ENCODE measurements at regions not wholly inside any gene's neighbourhood (a gene's known extent, or its start where the extent isn't known, plus 50 kb on each side); places are given as distances from the start of the nearest gene placed in this dataset.
A peak's percentile ranks its signal among the peaks of the same experiment; 100 is the strongest.
"Not testable (repeated sequence)": the region's sequence is repeated elsewhere in the genome, so short reads cannot be mapped to it uniquely, and the experiment has no call there.

DNA sequence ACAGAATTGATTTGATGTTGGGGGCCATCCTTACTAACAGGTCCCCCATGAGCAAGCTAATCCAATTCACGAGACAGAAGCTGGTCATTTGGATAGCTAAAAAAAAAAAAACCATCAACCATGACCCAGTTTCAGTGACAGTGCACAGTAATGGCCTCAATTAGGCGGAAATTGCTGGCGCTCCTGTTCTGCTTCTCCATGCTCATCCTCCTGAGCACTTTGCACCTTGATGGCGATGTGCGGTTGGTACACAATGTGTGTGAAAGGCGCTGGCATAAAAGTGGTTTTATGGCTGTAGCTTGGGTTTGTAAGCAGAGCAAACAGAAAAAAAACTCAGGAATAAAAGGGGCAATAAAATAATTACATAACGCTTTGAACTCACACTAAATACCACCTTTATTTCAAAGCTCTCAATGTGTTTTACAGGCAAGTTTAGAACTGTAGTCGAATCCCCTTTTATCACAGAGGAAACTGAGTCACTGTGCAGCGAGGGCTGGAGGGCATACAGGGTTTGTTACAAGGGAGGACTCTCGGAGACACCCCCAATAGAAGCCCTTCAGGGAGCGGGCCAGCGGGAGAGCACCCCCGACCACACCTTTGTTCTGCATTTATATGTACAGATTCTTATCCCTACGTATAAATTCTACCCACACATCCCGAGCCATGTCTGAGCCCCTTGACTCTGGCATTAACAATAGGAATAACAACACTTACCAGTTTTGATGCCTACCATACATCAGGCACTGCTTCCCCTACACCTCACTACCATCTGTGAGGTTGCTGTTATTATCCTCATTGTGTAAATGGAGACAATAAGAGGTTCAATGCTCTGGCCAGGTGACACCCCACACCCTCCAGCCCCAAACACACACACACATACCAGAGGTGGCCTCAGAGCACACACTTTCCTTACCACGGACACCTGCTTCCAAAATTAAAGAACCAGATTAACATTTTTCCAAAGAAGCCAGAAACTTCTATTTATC is 213.5 kb upstream of the IRF2BP2 start:
- Histone ChIP-seq H3K27me3 (no peaks in the 10 kb centered on the region), H3K27ac (no peak overlapping the region), H3K4me1 (no peaks in the 10 kb centered on the region), H3K4me3 (no peak overlapping the region), H3K4me2 (no peak overlapping the region), H4K20me1 (no peaks in the 10 kb centered on the region), H3K36me3 (no peaks in the 10 kb centered on the region), H3K9ac (no peak overlapping the region), H3K9me3 (no peaks in the 10 kb centered on the region)
- TF ChIP-seq Cebpa-rat (IDR thresholded peaks at IDR 0.05) = no peak

DNA sequence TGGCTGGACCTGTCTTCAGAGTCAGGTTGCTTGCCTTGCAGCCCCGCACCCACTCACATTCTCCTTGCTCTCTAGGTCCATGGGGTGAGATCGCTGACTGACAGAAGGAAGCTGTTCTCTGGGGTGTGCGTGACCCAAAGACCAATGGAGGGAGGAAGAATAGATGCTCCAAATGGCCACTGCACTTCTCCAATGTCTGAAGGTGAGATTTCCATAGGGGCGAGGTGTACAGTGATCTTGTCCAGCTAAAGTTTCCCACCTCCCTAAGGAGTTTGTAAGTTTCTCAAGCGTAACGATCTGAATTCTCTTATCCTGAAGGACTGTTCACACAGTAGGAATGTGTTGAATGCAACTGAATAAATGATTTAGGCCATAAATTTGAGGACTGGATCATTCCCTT is 211.9 kb upstream of the IRF2BP2 start:
- TF ChIP-seq Cebpa-rat (IDR thresholded peaks at IDR 0.05) = no peak
- H3K27ac ChIP-seq = no peak overlapping the region
- H3K9me3 ChIP-seq = no peaks in the 10 kb centered on the region
- no peak overlapping the region for H3K4me3 ChIP-seq
- H3K27me3 ChIP-seq = no peaks in the 10 kb centered on the region
- no peaks in the 10 kb centered on the region for H3K4me1 ChIP-seq
- H3K4me2 ChIP-seq = no peak overlapping the region
- H3K36me3 ChIP-seq = no peaks in the 10 kb centered on the region
- H4K20me1 ChIP-seq = no peaks in the 10 kb centered on the region
- H3K9ac ChIP-seq = no peak overlapping the region

DNA sequence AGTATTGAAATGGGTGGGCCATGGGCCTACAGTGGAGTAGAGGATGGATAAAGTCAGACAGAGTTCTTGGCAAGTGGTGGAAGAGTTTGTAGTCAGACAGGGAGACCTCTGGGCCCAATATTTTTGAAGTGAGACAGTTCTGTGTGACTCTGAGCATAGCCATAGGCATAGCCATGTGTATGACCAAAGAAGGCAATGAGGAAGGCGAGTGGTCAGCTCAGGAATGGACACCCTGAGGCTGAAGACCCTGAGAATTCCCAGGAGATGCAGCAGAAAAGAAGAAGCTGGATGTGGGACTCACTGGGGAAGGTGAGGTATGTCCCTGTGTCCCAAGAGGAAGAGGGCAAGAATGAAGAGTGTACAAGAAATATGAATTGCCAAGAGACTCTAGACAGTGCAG is 210.6 kb upstream of the IRF2BP2 start:
- no peaks in the 10 kb centered on the region for H3K9me3 ChIP-seq
- no peak overlapping the region for H3K4me3 ChIP-seq
- TF ChIP-seq Cebpa-rat (IDR thresholded peaks at IDR 0.05) = no peak
- no peaks in the 10 kb centered on the region for H3K36me3 ChIP-seq
- H4K20me1 ChIP-seq = no peaks in the 10 kb centered on the region
- H3K9ac ChIP-seq = no peak overlapping the region
- no peak overlapping the region for H3K27ac ChIP-seq
- H3K4me2 ChIP-seq = no peak overlapping the region
- H3K27me3 ChIP-seq = no peaks in the 10 kb centered on the region
- peaks cover 3% of the 10 kb centered on the region; the same call in 1 of the 2 replicates for H3K4me1 ChIP-seq

DNA sequence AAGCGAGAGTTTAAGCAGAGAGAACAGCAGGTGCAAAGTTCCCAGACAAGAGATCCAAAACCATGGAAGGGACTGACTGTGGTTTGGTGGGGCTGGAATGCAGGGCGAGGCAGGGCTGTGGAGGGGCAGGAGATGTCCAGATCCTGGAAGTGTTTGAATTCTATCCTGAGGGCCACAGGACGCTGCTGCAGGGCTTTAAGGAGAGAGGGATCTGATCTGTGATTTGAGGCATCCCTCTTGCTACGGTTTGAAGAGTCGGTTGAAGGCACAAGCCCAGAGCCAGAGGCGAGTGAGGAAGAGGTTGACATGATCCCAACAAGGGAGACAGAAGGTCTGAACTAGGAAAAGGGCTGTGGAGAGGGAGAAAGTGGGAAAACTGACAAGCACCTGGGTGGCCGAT is 209.9 kb upstream of the IRF2BP2 start:
- H3K27me3 ChIP-seq, H3K9ac ChIP-seq, H3K4me3 ChIP-seq, H3K4me2 ChIP-seq, H4K20me1 ChIP-seq, H3K27ac ChIP-seq, H3K9me3 ChIP-seq, H3K36me3 ChIP-seq, H3K4me1 ChIP-seq: not testable (repeated sequence)

GRCh38 chr1:234818040-234818387 is 208.0 kb upstream of the IRF2BP2 start:
- not testable (repeated sequence) for H3K4me1 ChIP-seq, H3K9ac ChIP-seq, H3K27me3 ChIP-seq, H3K27ac ChIP-seq, H3K4me3 ChIP-seq, H3K36me3 ChIP-seq, H3K9me3 ChIP-seq, H4K20me1 ChIP-seq, H3K4me2 ChIP-seq

DNA sequence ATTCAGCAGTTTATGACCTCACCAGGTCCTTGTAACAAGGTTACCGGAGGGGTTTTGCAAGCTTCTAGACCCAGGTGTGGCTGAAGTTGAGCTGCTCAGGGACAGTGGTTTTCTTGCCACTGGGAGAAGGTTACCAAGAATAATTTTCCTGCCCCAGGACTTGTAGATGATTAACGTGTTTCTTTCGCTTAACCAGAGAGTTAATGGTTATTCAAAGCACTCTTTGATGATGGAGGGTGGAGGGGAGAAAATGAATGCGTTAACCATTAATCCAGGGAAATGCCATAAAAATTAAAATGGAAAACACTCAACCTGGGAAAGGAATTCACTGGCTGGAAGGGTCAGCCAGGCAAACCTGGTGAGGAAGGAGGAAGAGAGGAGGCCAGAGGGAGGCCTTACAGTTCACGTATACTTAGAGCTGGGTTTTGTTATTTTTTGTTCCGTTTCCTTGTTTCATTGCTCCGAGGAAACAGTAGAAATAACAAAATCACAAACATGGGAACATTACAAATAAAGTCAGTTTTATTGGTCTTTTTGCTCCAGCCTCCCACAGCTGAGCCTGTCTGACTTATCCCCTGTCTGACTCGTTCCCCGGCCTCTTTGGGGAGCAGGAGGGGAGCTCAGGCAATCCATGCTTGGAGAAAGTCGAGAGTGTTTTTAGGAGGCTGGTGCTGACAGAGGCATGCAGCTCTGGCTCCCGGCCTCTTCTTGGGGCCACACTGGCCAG is 207.5 kb upstream of the IRF2BP2 start:
- H3K27ac ChIP-seq, H3K4me1 ChIP-seq, H3K9ac ChIP-seq, H3K9me3 ChIP-seq, H3K36me3 ChIP-seq, H3K4me3 ChIP-seq, H3K27me3 ChIP-seq, H4K20me1 ChIP-seq, H3K4me2 ChIP-seq: not testable (repeated sequence)

GRCh38 chr1:234816864-234817263 is 206.9 kb upstream of the IRF2BP2 start:
- H3K27ac ChIP-seq, H3K9ac ChIP-seq, H4K20me1 ChIP-seq, H3K9me3 ChIP-seq, H3K4me2 ChIP-seq, H3K4me3 ChIP-seq, H3K36me3 ChIP-seq, H3K4me1 ChIP-seq, H3K27me3 ChIP-seq: not testable (repeated sequence)

GRCh38 chr1:234816186-234816851 is 206.3 kb upstream of the IRF2BP2 start:
- not testable (repeated sequence) for H3K27me3 ChIP-seq, H3K4me2 ChIP-seq, H3K9me3 ChIP-seq, H3K27ac ChIP-seq, H3K36me3 ChIP-seq, H3K9ac ChIP-seq, H3K4me3 ChIP-seq, H4K20me1 ChIP-seq
- peaks cover 14% of the 10 kb centered on the region; the same call in 1 of the 2 replicates for H3K4me1 ChIP-seq

DNA sequence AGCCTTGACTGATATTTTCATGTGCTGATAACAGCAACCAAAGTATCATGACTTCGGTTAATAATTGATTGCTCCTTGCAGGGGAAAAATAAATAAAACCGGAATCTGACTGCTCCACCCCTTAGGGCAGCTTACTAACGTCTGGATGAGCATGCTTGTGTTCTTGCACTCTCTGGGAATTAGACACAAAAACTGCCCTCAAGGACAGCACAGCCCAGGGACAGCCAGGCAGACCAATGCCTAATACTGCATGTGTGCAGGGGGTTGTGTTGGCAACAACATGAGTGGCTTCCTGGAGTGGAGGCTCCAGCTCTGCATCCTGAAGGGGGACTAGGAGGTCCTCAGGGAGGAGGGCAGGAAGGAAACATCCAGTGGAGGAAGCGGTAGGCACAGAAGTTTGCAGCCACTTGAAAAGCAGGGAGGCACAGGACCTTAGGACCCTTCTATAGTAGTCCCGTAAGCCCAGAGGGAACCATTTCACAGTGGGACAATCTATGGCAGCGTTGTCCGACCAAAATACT is 205.4 kb upstream of the IRF2BP2 start:
- H3K4me2 ChIP-seq = peak overlapping the region; percentile 55
- H3K36me3 ChIP-seq, H3K4me3 ChIP-seq, H3K27me3 ChIP-seq, H3K27ac ChIP-seq, H4K20me1 ChIP-seq, H3K9me3 ChIP-seq, H3K9ac ChIP-seq: not testable (repeated sequence)
- peaks cover 17% of the 10 kb centered on the region; the same call in 1 of the 2 replicates for H3K4me1 ChIP-seq

GRCh38 chr1:234814235-234814634 is 204.3 kb upstream of the IRF2BP2 start:
- H4K20me1 ChIP-seq, H3K4me2 ChIP-seq, H3K4me3 ChIP-seq, H3K36me3 ChIP-seq, H3K27ac ChIP-seq, H3K27me3 ChIP-seq, H3K9ac ChIP-seq, H3K9me3 ChIP-seq: not testable (repeated sequence)
- peaks cover 22% of the 10 kb centered on the region for H3K4me1 ChIP-seq

DNA sequence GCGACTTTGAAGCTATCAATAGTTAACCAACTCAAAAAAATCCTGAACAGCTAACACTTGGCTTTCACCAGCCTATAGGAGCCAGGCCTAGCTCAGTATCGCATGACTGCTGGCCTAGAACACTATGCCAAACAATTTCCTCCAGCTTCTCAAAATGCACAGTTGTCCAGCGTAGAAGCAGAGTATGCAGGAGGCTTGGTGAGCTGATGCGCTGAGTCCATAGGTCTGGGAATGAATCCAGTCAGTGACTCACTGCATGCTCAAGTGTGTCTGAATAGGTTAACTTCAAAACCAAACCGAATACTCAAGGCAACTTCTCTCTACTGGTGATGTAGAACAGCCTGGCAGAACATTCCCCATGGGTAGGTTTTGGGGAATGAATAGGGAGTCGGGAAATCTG is 201.8 kb upstream of the IRF2BP2 start:
- H3K4me1 ChIP-seq = peaks cover 22% of the 10 kb centered on the region
- H3K4me2 ChIP-seq = not testable (repeated sequence)

GRCh38 chr1:234810726-234811125 is 200.7 kb upstream of the IRF2BP2 start:
- not testable (repeated sequence) for H3K9ac ChIP-seq, H3K27me3 ChIP-seq, H3K36me3 ChIP-seq, H3K4me2 ChIP-seq, H4K20me1 ChIP-seq, H3K9me3 ChIP-seq, H3K27ac ChIP-seq, H3K4me3 ChIP-seq
- peaks cover 21% of the 10 kb centered on the region for H3K4me1 ChIP-seq

More for the DNA sequence above, 201.8 kb upstream of the IRF2BP2 start:
- not testable (repeated sequence) for H3K9ac ChIP-seq, H3K4me3 ChIP-seq, H3K27ac ChIP-seq, H4K20me1 ChIP-seq, H3K36me3 ChIP-seq, H3K27me3 ChIP-seq, H3K9me3 ChIP-seq

GRCh38 chr1:234809854-234810245 is 199.9 kb upstream of the IRF2BP2 start:
- Histone ChIP-seq H3K4me2 (peak overlapping the region; percentile 50), H3K4me1 (peaks cover 16% of the 10 kb centered on the region)
- H3K9me3 ChIP-seq, H3K36me3 ChIP-seq, H3K9ac ChIP-seq, H3K4me3 ChIP-seq, H3K27me3 ChIP-seq, H4K20me1 ChIP-seq, H3K27ac ChIP-seq: not testable (repeated sequence)
